ENCODE measurements at regions not wholly inside any gene's neighbourhood (a gene's known extent, or its start where the extent isn't known, plus 50 kb on each side); places are given as distances from the start of the nearest gene placed in this dataset.

GRCh38 chr5:28234356-28234968 is 1196.1 kb upstream of the CDH9 start:
- no peak for DNase-seq

DNA sequence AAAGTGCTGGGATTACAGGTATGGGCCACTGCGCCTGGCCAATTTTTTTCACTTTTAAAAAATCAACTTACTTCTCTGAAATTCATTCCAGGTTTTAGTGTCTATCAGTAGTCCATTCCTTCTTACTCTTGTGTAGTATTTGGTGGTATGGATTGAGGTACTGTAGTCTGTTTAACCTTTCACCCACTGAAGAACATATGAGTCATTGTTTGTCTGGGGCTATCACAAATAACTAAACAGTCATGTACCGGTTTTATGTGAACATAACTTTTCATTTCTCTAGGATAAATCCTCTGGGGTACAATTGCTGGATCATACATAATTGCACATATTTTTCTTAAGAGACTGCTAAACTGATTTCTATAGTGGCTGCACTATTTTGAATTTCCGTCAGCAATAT is 1188.0 kb upstream of the CDH9 start:
- DNase-seq, result no peak

GRCh38 chr5:28219539-28219938 is 1181.2 kb upstream of the CDH9 start:
- DNase-seq, result no peak

GRCh38 chr5:28217695-28218094 is 1179.3 kb upstream of the CDH9 start:
- no peak for DNase-seq

DNA sequence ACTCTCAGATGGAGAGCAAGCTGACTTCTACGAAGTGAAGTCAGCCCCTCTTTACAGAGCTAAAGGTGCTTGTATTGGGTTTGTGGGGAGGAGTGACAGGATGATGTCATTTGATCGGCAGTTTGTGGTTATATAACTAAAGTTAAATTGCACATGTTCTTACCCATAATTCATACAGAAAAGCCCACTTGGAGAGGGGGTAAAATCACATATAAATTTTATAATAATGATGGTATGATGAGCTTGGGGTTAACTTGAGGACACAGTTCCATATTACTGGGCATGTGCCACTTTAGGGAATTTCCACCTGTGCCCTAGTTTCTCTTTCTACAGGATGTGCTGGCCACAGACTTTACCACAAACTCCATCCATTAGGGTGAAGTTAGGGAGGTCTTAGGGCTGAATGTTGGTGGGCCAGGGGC is 1178.6 kb upstream of the CDH9 start:
- DNase-seq, result no peak

- no peak for DNase-seq
Measured at GRCh38 chr5:28215091-28215490, 1176.7 kb upstream of the CDH9 start.

GRCh38 chr5:28214292-28214691 is 1175.9 kb upstream of the CDH9 start:
- DNase-seq, result no peak

DNA sequence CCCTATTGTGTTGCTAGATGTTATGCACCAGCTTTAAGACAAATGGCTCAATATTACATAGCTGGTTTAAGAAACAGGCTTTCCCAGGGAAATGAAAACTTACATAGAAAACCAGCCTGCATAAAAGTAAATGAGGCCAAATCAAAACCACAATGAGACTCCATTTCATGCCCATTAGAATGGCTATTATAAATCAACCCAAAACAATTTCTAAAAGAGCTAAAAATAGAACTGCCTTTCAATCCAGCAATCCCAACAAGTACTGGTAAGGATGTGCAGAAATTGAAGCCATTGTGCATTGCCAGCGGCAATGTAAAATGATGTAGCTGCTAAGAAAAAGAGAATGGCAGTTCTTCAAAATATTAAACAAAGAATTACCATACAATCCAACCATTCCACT is 1170.0 kb upstream of the CDH9 start:
- DNase-seq, result no peak

DNA sequence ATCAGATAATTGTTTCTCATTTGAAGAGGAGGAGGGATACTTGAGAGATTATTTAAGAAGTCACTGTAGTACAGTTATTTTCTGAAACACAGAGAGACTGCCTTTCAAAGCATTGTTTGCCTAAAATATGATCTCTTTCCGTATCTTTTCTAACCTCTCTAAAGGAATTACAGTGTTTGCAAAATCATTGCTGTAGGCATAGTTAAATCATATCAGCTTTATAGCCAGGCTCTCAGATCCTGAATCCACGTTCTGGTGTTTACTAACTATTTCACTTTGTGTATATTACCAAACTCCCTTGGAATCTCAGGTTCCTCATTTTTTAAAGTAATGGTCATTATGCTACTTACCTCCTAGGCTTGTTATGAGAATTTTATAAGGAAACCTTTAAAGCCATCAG is 1151.6 kb upstream of the CDH9 start:
- DNase-seq, result no peak

- no peak for DNase-seq
Measured at GRCh38 chr5:28174691-28175090, 1136.3 kb upstream of the CDH9 start.

DNA sequence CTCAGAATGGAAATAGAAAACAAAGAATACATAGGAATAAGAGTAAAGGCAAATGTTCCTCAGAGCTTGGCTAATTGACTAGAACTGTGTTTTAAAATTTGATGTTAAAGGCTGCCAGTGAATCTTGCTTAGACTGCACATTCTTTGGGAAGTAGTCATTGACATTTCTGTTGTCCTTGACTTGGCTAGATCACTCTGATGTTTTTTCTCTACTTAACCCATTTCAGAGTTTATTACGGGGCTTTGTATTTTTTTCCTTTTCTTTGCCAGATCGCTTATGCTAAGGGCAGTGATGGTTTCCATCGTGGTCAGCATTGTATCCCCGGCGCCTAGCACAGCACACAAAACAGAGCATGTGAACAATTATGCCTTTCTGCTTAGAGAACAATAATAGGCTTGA is 1126.7 kb upstream of the CDH9 start:
- no peak for DNase-seq

- DNase-seq, result no peak
Measured at GRCh38 chr5:28164568-28164967, 1126.2 kb upstream of the CDH9 start.

DNA sequence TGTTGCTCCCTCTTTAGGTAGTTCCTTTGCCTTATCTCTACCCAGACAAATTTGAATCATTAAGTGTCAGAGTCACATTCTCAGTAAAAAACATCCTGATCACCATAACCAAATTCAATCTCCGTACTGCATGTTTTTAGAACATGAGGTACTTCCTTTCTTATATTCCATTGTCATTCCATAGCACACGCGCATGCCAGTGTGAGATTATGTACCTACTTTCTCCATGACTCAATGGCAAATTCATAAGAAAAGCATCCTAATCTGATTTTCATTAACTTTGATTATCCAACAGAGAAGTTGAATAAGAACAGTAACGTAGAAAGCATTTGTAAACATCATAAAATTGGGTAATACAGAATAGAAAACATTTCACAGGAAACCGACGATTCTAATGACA is 1118.6 kb upstream of the CDH9 start:
- DNase-seq, result no peak

GRCh38 chr5:28143519-28143918 is 1105.1 kb upstream of the CDH9 start:
- DNase-seq, result no peak

DNA sequence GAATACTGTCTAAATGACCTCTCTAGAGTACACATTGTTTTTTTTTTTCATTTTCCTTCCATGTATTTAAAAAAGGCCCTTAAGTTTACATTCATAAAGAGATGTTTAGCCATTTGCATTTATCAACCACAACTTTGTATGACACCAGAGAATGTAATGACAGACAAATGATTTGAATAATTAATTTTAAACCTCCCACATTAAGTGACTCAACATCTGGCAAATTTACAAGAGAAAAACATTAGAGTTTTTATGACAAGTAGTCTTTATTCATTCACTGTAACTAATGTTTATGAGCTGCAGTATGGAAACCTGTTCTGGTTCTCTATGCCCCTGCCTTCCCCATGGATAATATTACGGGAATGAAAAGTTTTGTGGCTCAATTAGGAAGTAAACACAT is 1093.8 kb upstream of the CDH9 start:
- no peak for DNase-seq

DNA sequence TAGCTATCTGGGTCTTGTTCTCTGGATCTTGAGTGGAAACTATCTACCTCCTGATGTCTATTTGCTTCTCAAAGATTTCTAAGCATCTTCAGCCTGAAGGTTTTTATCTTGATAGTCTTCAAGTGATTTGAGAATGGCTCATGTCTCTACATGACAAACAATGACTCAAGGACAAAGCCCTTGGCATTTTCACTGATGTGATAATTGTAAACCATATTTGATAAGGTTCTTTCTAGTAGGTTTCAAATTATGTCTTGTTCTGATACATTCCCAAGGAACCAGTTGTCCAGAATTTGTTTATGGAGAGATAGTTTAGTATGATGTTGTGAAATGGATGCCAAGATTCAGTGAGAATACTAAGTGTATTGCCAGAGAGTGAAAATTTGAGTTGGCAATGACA is 1079.3 kb upstream of the CDH9 start:
- no peak for DNase-seq

DNA sequence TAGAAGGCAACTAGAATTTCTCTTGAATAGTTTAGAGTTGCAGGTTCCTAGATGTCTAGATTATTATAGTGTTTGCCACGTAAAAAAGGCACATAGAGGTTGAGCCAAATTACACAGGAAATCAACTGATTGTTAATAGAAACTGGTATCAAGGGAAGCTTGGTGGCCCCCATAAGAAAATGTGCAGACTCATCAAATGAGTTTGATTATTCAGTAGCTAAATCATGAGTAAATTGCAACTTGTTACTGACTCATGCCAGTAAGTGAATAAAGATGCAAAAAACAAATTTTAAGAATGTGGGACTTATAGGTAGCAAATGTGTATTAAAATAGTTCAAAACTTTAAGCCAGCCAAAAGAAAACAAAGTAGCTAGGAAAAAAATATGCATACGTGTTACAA is 1078.9 kb upstream of the CDH9 start:
- DNase-seq, result no peak

DNA sequence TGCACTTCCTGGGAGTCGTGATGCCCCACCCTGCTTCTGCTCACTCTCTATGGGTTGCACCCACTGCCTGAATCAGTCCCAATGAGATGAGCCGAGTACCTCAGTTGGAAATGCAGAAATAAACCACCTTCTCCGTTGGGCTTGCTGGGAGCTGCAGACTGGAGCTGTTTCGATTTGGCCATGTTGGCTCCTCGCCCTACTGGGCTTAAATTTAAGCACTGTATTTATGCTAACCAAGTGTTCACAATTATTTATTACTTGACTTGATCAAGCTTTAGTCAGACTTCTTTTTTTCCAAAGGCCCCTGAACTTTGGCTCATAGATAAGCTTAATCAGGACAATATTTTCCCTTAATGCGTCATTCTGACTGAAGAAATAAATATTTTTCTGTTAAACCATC is 1072.4 kb upstream of the CDH9 start:
- no peak for DNase-seq

DNA sequence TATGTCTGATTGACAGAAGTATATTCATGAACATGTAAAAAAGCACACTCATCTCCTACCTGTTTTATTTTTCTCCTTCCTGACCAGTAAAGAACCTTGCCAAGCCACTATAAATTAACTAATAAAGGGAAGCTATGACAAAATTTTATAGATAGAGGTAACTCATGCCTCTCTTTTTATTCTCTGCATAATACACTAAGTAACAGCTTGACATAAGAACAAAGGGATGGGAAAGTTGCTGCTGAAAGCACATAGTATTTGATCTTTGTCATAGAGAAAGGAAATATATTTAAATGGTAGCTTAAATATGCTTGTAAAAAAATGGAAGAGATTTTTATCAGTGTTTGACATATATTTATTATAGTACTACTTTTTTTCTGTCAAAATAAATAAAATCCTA is 1065.7 kb upstream of the CDH9 start:
- DNase-seq, result no peak

- DNase-seq, result no peak
Measured at GRCh38 chr5:28084069-28084468, 1045.7 kb upstream of the CDH9 start.

DNA sequence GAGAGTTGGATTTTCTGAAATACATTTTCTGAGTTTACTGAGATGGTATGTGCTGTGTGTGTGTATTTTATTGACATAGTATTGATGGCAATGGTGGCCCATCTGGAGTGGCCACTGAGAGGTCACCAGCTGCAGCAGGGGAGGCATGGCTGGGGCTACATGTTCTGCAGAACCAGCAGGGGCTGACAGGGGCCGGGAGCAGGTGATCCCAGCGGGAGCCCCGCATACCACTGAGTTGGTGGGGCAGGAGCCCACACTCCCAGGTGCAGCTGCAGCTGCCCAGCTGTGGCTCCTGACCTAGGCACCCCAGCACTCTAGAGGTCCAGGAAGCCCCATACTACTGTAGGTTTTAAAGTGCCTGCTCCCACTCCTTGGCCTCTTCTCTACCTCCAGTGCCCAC is 1044.2 kb upstream of the CDH9 start:
- DNase-seq, result no peak

DNA sequence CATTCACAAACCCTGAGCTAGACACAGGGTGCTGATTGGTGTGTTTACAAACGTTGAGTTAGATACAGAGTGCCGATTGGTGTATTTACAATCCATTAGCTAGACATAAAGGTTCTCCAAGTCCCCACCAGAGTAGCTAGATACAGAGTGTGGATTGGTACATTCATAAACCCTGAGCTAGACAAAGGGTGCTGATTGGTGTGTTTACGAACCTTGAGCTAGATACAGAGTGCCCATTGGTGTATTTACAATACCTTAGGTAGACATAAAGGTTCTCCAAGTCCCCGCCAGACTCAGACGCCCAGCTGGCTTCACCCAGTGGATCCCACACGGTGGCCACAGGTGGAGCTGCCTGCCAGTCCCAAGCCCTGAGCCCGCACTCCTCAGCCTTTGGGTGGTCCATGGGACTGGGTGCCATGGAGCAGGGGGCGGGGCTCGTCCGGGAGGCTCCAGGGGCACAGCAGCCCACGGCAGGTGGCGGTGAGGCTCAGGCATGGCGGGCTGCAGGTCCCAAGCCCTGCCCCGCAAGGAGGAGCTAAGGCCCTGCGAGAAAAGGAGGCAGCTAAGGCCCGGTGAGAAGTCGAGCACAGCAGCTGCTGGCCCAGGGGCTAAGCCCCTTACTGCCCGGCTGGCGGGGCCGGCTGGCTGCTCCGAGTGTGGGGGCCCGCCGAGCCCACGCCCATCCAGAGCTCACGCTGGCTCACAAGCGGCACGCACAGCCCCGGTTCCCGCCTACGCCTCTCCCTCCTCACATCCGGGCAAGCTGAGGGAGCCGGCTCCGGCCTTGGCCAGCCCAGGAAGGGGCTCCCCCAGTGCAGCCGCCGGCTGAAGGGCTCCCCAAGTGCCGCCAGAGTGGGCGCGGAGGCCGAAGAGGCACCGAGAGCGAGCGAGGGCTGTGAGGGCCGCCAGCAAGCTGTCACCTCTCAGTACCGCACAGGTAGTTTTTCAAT is 1039.2 kb upstream of the CDH9 start:
- DNase-seq, result no peak

GRCh38 chr5:28066856-28067255 is 1028.5 kb upstream of the CDH9 start:
- no peak for DNase-seq

- DNase-seq, result no peak
Measured at GRCh38 chr5:28065656-28066055, 1027.3 kb upstream of the CDH9 start.
